Stimulated activated naive CD8-positive, alpha-beta T cell treated with anti-CD3 and anti-CD28 coated beads, Interleukin-15, Interleukin-2, amounts not matched to agents 100 U/mL and 50 U/mL, for 24 hours (primary cell): ENCODE measurements at regions not wholly inside any gene's neighbourhood (a gene's known extent, or its start where the extent isn't known, plus 50 kb on each side); places are given as distances from the start of the nearest gene placed in this dataset.

Source experiments
- ATAC-seq: fragments of 150-1000 bp; cut with Tn5 transposase; one replicate; pipeline ENCODE4 v1.10.0; 2021
- DNase-seq: peaks from one replicate; pipeline ENCODE4 v3.0.0; 2021

DNA sequence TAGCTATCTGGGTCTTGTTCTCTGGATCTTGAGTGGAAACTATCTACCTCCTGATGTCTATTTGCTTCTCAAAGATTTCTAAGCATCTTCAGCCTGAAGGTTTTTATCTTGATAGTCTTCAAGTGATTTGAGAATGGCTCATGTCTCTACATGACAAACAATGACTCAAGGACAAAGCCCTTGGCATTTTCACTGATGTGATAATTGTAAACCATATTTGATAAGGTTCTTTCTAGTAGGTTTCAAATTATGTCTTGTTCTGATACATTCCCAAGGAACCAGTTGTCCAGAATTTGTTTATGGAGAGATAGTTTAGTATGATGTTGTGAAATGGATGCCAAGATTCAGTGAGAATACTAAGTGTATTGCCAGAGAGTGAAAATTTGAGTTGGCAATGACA lies 1079.3 kb upstream of the CDH9 start:
- no peak for DNase-seq
- no peak for ATAC-seq

DNA sequence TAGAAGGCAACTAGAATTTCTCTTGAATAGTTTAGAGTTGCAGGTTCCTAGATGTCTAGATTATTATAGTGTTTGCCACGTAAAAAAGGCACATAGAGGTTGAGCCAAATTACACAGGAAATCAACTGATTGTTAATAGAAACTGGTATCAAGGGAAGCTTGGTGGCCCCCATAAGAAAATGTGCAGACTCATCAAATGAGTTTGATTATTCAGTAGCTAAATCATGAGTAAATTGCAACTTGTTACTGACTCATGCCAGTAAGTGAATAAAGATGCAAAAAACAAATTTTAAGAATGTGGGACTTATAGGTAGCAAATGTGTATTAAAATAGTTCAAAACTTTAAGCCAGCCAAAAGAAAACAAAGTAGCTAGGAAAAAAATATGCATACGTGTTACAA lies 1078.9 kb upstream of the CDH9 start:
- ATAC-seq, result no peak

DNA sequence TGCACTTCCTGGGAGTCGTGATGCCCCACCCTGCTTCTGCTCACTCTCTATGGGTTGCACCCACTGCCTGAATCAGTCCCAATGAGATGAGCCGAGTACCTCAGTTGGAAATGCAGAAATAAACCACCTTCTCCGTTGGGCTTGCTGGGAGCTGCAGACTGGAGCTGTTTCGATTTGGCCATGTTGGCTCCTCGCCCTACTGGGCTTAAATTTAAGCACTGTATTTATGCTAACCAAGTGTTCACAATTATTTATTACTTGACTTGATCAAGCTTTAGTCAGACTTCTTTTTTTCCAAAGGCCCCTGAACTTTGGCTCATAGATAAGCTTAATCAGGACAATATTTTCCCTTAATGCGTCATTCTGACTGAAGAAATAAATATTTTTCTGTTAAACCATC lies 1072.4 kb upstream of the CDH9 start:
- ATAC-seq (no peak), DNase-seq (no peak)

More for the DNA sequence above, 1078.9 kb upstream of the CDH9 start:
- DNase-seq, result no peak

DNA sequence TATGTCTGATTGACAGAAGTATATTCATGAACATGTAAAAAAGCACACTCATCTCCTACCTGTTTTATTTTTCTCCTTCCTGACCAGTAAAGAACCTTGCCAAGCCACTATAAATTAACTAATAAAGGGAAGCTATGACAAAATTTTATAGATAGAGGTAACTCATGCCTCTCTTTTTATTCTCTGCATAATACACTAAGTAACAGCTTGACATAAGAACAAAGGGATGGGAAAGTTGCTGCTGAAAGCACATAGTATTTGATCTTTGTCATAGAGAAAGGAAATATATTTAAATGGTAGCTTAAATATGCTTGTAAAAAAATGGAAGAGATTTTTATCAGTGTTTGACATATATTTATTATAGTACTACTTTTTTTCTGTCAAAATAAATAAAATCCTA lies 1065.7 kb upstream of the CDH9 start:
- ATAC-seq, result no peak
- no peak for DNase-seq

DNA sequence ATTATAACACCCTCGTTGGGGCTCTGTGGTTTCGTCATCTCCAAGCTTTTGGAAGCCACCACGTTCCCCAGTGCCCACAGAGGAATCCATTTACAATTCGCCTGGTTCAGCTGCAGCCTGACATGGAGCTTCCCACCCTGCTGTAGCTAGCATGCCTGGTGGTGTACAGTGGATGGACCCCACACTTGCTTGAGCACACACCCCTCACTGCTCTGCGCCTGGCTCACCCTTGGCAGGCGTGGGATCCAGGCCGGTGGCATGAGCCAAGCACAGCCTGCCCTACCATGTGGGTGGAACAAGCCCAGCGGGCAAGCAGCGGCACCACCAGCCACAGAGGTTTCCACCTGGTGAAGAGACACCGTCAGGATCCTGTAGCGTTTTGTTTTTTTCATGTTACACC lies 1045.7 kb upstream of the CDH9 start:
- DNase-seq (no peak), ATAC-seq (no peak)

DNA sequence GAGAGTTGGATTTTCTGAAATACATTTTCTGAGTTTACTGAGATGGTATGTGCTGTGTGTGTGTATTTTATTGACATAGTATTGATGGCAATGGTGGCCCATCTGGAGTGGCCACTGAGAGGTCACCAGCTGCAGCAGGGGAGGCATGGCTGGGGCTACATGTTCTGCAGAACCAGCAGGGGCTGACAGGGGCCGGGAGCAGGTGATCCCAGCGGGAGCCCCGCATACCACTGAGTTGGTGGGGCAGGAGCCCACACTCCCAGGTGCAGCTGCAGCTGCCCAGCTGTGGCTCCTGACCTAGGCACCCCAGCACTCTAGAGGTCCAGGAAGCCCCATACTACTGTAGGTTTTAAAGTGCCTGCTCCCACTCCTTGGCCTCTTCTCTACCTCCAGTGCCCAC lies 1044.2 kb upstream of the CDH9 start:
- ATAC-seq (no peak), DNase-seq (no peak)

DNA sequence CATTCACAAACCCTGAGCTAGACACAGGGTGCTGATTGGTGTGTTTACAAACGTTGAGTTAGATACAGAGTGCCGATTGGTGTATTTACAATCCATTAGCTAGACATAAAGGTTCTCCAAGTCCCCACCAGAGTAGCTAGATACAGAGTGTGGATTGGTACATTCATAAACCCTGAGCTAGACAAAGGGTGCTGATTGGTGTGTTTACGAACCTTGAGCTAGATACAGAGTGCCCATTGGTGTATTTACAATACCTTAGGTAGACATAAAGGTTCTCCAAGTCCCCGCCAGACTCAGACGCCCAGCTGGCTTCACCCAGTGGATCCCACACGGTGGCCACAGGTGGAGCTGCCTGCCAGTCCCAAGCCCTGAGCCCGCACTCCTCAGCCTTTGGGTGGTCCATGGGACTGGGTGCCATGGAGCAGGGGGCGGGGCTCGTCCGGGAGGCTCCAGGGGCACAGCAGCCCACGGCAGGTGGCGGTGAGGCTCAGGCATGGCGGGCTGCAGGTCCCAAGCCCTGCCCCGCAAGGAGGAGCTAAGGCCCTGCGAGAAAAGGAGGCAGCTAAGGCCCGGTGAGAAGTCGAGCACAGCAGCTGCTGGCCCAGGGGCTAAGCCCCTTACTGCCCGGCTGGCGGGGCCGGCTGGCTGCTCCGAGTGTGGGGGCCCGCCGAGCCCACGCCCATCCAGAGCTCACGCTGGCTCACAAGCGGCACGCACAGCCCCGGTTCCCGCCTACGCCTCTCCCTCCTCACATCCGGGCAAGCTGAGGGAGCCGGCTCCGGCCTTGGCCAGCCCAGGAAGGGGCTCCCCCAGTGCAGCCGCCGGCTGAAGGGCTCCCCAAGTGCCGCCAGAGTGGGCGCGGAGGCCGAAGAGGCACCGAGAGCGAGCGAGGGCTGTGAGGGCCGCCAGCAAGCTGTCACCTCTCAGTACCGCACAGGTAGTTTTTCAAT lies 1039.2 kb upstream of the CDH9 start:
- no peak for ATAC-seq

DNA sequence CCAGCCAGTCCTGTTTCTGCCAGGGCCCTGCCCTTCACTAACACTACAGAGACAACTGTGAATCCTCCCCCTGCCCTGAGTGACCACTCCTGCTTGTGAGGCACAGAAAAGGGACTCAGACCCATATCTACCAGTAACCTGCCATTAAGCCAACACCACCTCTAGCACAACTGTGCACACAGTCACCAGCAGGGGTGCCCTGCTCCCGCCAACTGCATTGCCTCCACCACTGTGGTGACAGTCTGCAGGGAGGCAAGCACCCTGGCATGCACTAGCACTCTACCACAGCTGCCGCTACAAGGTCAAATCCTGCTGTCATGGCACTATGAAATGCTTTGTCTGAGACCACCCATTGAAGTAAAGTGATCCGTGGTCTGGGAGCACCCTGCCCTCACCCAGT lies 1028.5 kb upstream of the CDH9 start:
- no peak for DNase-seq
- no peak for ATAC-seq

More for the DNA sequence above, 1039.2 kb upstream of the CDH9 start:
- no peak for DNase-seq

DNA sequence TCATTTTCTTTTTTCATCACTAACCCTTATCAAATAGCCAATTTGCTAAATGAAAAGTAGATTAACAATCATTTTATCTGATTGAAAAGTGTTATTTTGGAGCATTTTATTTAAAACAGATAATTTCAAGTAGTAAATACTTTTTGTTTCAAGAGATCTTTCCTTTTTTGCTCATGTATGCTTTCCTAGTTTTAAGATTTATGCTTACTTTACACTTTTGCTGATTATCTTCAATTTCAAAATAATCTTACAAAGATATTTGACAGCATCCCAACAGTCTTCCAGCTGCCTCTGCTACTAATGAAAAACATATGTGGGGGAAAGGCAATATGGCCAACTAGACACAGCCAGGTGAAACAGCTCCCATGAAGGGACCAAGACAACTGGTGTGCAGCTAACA lies 1027.3 kb upstream of the CDH9 start:
- DNase-seq (no peak), ATAC-seq (no peak)

DNA sequence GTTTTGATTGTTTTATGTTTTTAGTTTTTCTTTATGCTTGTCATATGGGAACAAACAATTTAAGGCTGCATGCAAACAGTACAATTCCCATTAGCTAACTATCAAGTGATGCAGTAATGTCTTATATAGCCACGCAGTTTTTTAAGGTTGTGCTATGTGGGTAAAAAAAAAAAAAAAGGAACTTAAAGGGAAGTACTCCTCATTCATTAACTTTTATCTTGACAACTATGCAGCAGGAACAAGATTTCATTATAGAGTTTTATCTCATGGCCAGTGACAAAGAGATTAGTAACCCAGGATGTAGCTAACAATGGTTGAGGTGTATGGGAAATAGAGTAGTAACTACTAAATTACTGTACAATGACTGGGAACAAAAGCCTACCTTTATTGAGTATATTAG lies 1008.2 kb upstream of the CDH9 start:
- no peak for DNase-seq
- no peak for ATAC-seq

DNA sequence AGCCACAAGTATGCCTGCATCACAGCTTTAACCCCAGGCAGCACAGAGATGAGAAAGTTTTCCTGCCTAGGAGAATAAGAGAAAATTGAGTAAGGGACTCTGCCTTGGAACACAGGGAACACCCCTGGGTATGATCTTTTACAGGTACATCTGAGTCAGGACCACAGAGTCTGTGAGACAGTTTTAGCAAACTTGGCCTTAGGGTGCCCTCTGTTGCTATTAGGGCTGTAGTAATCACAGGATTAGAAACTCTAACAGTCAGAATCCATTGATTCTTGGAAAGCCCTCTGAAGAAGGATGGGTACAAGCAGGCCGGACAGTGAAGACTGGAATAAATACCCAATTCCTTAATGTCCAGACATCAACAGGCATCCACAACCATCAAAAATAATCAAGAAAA lies 989.5 kb upstream of the CDH9 start:
- no peak for ATAC-seq
- no peak for DNase-seq

DNA sequence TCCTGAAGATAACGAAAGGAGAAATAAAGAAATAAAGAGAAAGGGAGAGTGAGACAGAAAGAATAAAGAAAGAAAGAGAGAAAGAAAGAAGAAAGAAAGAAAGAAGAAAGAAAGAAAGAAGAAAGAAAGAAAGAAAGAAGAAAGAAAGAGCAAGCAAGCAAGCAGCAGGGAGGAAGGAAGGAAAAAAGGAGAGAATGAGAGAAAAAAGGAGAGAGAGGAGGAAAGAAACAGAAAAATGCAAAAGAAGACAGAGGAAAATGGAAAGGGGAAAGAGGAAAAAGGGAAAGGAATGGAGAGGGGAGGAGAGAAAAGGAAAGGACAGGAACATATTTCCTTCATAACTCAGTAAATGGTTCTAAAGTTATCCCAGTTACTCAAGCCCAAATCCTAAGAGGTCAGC lies 978.8 kb upstream of the CDH9 start:
- DNase-seq (no peak), ATAC-seq (no peak)

DNA sequence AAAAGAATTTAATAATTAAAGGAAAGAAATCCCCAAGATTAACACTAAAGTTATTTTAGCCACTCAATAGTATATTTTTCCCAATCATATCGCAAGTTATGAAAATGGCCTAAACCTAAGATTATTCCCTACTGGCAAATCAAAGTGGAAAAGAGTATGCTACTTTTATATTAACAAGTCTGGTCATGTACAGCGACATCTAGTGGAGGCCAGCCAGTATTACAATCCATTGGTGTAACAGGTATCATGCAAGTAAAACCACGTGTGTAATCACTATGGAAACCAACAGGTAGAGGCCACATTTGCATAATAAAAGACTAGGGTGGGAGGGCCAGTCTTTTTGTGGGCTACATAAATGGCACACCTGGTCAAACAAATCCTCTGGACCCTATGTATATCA lies 976.4 kb upstream of the CDH9 start:
- no peak for ATAC-seq
- no peak for DNase-seq

DNA sequence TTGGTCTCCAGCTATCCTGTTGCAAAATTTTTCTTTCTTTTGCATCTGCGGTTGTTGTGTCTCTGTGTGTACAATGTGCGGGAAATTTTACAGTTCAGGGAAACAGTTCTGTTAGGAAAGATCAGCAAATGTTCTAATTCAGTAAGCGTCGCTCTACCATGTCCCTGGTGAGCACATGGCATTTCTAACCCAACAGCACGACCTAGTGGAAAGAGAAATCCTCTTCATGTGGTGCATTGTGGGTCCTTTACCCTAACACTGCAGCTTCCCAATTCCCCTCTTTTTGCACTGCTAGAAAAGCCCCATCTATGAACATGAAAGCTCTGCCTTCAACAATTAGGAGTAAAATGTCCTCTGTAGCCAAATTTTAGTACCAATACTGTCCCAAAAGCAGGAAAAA lies 974.2 kb upstream of the CDH9 start:
- DNase-seq (no peak), ATAC-seq (no peak)

DNA sequence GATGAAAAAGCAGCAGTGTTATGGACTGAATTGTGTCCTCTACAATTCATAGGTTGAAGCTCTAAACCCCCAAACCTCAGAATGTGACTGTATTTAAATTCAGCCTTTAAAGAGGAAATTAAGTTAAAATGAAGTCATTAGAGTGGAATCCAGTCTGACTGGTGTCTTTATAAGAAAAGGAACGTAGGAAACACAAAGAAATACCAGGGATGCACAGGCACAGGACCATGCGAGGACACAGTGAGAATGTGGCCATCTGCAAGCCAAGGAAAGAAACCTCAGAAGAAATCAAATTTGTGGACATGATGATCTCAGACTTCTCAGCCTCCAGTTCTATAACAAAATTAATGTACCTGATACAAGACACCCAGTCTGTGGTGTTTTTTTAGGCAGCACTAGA lies 971.2 kb upstream of the CDH9 start:
- DNase-seq (no peak), ATAC-seq (no peak)

DNA sequence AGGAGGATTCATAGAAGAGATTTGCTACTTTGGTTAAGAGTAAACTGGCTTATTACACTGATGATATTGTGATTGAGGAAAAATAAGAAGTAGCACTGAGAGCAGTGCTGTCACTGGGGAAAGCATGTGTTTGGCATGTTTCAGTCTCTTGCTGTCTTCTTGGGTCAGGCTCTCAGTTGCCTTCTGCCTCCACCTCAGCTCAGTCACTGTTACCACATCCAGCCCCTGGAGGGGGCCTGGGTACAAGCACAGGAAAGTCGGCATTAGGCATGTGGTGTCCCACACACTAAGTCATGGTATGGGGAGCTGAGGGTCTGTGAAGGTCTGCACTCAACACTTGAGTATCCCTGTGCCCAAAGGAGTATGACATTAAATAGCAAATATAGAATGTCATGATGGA lies 958.3 kb upstream of the CDH9 start:
- no peak for DNase-seq
- no peak for ATAC-seq

DNA sequence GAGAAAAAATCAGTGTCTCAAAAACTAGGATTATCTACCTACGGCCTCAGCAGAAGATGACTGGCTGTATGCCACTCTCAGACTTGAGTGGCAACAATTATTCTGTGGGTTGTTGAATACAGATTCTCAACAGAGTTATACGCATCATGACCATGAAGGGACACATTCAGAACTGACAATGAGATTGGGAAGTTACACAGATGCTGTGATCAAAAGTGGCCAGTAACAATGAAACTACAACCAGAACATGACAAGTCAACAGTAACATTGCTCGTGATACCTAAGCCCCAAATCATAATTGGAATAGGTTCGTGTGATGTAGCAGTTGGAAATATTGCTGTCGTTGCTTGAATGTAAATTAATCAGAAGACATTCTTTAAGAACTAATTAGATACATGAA lies 957.5 kb upstream of the CDH9 start:
- ATAC-seq, result no peak
- DNase-seq, result no peak

DNA sequence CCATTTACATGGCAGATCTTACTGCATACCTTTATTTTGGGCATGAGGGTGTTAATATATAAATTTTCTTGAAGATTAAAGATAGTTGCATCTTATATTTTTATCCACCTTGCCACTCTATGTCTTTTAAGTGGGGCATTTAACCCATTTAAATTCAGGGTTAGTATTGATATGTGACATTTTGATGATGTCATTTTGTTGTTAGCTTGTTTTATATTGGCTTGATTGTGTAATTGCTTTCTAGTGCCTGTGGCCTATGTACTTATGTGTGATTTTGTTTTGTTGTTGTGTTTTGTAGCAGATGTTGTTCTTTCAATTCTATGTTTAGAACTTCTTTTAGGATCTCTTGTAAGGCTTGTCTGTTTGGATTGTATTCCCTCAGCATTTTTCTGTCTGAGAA lies 939.9 kb upstream of the CDH9 start:
- no peak for DNase-seq
- ATAC-seq, result no peak

DNA sequence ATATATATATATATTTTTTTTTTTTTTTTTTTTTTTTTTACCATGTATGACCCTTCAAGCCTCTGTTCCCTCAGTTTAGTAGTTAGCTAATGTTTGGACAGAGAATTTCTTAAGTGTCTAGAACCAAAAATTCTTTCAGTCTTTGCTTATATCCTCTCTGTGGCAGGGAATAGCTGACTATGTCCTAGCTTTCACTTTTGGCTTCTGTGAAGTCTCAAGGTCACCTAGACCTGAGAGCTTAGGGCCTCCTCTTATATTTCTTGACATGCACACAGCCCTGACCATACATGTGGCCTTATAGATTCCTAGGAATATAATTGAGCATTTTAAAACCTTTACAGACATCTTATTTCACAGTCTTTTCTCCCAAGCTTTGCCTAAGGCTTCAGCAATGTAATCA lies 930.8 kb upstream of the CDH9 start:
- ATAC-seq (no peak), DNase-seq (no peak)

DNA sequence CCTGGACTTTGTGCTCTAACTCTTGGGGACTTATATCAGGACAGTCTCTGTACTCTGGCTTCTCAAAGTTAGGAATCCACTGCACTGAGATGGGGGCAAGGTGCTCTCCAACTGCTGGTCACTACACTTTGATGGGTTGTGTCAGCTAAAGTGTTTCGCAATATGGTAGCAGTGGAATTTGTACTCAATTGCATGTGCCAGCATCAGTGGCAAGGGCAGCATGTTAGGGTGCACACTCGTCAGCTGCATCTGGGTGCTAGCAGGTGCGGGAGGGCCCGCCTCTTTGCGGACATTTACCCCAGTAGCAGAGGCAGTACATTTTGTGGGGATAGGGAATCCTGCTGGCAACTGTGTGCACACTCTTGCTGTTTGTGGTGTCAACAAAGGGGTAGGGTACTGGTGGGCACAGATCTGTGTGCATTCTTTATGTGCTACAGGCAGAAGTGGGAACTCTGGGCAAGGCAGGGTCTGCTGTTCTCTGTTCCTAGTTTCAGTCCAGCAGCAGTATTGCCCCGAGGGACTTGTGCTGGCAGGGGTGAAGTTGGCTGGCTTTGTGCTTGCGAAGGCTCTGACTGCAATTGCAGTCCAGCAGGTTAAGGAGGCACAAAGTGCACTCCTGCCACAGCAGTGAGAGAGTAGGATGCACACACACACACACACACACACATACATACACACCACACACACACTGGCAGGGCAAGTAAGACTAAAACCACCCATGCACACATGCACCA lies 924.8 kb upstream of the CDH9 start:
- no peak for DNase-seq
- no peak for ATAC-seq

DNA sequence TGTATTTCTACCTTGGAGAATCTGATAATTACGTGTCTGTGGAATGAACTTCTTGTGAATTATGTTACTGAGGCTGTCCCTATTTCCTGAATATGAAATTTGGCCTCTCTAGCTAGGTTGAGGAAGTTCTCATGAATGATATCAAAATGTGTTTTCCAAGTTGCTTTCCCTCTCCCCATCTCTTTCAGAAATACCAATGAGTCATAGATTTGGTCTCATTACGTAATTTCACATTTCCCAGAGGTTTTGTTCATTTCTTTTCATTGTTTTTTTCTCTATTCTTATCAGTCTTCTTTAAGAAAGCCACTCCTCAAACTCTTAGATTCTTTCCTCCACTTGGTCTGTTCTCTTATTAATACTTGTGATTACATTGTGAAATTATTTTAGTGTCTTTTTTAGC lies 923.8 kb upstream of the CDH9 start:
- ATAC-seq, result no peak
- DNase-seq, result no peak

DNA sequence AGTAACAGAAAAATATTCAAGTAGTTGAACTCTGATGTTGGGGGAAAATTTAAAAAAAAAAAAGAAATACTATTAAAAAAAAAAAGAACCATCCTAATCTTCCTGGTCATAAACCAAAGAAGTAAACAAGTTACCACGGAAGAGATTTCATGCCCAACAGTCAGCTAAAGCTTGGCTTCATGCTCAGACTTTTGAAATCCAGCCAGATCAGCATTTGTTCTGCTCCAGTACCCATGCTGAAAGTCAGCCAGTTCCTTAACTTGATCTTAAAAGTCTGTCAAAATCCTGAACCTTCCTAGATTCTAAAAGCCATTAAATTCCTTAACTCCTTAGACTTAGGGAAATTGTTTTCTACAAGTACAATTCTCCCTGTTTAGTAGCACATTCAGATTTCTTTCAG lies 908.7 kb upstream of the CDH9 start:
- no peak for ATAC-seq
- no peak for DNase-seq

DNA sequence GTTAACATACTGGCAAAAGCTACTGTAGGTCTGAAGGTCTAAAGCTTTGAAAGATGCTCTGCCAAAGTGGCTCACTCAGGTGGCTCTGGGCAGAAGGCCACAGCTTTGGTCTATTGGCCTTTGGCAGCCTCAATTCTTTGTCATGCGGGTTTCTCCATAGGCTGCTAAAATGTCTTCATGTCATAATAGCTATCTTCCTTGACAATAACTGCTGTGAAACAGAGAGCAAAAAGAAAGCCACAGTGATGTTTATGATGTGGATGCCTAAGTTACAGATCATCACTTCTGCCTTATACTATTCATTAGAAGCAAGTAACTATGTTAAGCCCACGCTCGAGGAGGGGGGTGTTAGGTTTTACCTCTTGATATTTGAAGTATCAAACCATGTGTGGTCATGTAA lies 906.1 kb upstream of the CDH9 start:
- no peak for DNase-seq
- no peak for ATAC-seq

DNA sequence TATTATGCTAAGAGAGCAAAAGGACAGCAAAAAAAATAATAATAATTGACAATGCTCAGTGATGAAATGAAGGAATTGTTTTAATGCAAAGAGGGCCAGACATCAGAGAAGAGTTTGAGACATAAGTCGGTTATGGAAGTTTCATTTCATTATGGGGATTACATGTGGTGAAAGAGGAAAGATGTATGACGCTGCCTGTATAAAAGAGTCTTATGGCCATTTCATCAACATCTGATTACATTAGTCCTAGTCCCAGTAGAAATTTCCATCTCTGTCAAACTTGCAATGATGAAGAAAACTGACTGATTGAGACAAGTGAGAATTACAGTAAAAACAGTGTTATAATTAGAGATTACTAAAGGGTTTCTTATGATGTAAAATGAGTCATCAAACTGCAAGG lies 900.6 kb upstream of the CDH9 start:
- ATAC-seq, result no peak
- DNase-seq, result no peak
